ENCODE measurements at regions not wholly inside any gene's neighbourhood (a gene's known extent, or its start where the extent isn't known, plus 50 kb on each side); places are given as distances from the start of the nearest gene placed in this dataset.

- H3K27ac ChIP-seq, result peak overlapping the region; percentile 48 to 82 (median 74)
- no peak for DNase-seq
- H3K36me3 ChIP-seq, result no peaks in the 10 kb centered on the region
- WGBS, 2 donors, result 75 to 79% methylated on average over 9 to 11 of the region's 11 CpGs
- H3K9me3 ChIP-seq, result peaks cover 0 to 8% (median 6%) of the 10 kb centered on the region in 4 donors
- peak in 1 of 2 donors; percentile 5 for ATAC-seq (ENCODE audit: low FRiP score in 2 of 2)
- no peak overlapping the region for H3K4me3 ChIP-seq
- H3K4me1 ChIP-seq, result peaks cover 23 to 29% (median 27%) of the 10 kb centered on the region in 4 donors
- TF ChIP-seq POLR2AphosphoS5 (IDR thresholded peaks at IDR 0.05) (no peak), EP300 (IDR thresholded peaks at IDR 0.05) (no peak), CTCF (IDR thresholded peaks at IDR 0.05) (no peak), POLR2A (IDR thresholded peaks at IDR 0.05) (no peak)
- H3K27me3 ChIP-seq, result no peaks in the 10 kb centered on the region
These were observed 77.6 kb upstream of the TNRC6C start for GRCh38 chr17:77880711-77881450.

- Histone ChIP-seq H3K4me3 (peak overlapping the region in 1 of 4 donors; percentile 17), H3K27ac (peak overlapping the region; percentile 48 to 82 (median 74))
- DNase-seq, result peak; percentile 87 to 89
These were observed 77.0 kb upstream of the TNRC6C start for GRCh38 chr17:77881545-77881944.

DNA sequence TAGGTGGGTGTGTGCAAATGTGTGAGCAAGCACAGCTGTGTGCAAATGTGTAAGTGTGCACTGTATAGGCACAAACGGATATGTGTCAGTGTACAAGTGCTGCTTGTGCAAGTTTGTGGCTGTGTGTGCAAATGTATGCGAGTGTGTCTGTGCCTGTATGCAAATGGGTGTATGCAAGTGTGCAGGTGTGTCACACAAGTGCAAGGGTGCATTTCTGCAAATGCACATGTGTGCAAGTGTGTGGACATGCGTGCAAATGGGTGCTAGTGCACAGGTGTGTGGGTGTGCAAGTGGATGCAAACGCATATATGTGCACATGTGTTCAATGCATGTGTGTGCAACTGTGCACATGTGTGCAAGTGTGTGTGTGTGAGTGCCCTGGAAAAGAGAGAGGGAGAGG lies 76.5 kb upstream of the TNRC6C start:
- WGBS, 2 donors, result 61 to 75% methylated on average over 4 of the region's 4 CpGs
- ATAC-seq (ENCODE audit: low FRiP score in 2 of 2) (no peak), DNase-seq (no peak)
- Histone ChIP-seq H3K4me3 (peak overlapping the region in 1 of 4 donors; percentile 17), H3K9me3 (no peaks in the 10 kb centered on the region), H3K27me3 (no peaks in the 10 kb centered on the region), H3K4me1 (peaks cover 26 to 39% (median 32%) of the 10 kb centered on the region in 4 donors), H3K36me3 (no peaks in the 10 kb centered on the region), H3K27ac (peak overlapping the region in 3 of 4 donors; percentile 8 to 72 (median 72))
- TF ChIP-seq POLR2A (IDR thresholded peaks at IDR 0.05) (no peak), POLR2AphosphoS5 (IDR thresholded peaks at IDR 0.05) (no peak), CTCF (IDR thresholded peaks at IDR 0.05) (no peak), EP300 (IDR thresholded peaks at IDR 0.05) (no peak)

More at GRCh38 chr17:77881545-77881944, 77.0 kb upstream of the TNRC6C start:
- WGBS, 2 donors, result 17 to 20% methylated on average over 7 to 10 of the region's 10 CpGs
- TF ChIP-seq POLR2A (IDR thresholded peaks at IDR 0.05) (no peak), POLR2AphosphoS5 (IDR thresholded peaks at IDR 0.05) (peak; percentile 68 to 73)
- H3K9me3 ChIP-seq, result peaks cover 0 to under 1% (median 0%) of the 10 kb centered on the region in 4 donors
- no peaks in the 10 kb centered on the region for H3K36me3 ChIP-seq
- H3K27me3 ChIP-seq, result no peaks in the 10 kb centered on the region
- H3K4me1 ChIP-seq, result peaks cover 23 to 34% (median 29%) of the 10 kb centered on the region in 4 donors
- peak; percentile 92 to 93 for ATAC-seq (ENCODE audit: low FRiP score in 2 of 2)

GRCh38 chr17:77882481-77883212 lies 75.9 kb upstream of the TNRC6C start:
- H3K4me3 ChIP-seq, result no peak overlapping the region
- TF ChIP-seq POLR2AphosphoS5 (IDR thresholded peaks at IDR 0.05), result peak; percentile 13 to 38
- no peak for TF ChIP-seq EP300 (IDR thresholded peaks at IDR 0.05)
- no peaks in the 10 kb centered on the region for H3K36me3 ChIP-seq
- ATAC-seq (ENCODE audit: low FRiP score in 2 of 2) (peak; percentile 39 to 78), DNase-seq (peak in 1 of 2 donors; percentile 69)
- no peaks in the 10 kb centered on the region for H3K27me3 ChIP-seq
- peak overlapping the region in 3 of 4 donors; percentile 8 to 72 (median 72) for H3K27ac ChIP-seq
- no peaks in the 10 kb centered on the region for H3K9me3 ChIP-seq
- H3K4me1 ChIP-seq, result peaks cover 29 to 45% (median 37%) of the 10 kb centered on the region in 4 donors
- 40 to 44% methylated on average over 6 to 11 of the region's 12 CpGs for WGBS, 2 donors

DNA sequence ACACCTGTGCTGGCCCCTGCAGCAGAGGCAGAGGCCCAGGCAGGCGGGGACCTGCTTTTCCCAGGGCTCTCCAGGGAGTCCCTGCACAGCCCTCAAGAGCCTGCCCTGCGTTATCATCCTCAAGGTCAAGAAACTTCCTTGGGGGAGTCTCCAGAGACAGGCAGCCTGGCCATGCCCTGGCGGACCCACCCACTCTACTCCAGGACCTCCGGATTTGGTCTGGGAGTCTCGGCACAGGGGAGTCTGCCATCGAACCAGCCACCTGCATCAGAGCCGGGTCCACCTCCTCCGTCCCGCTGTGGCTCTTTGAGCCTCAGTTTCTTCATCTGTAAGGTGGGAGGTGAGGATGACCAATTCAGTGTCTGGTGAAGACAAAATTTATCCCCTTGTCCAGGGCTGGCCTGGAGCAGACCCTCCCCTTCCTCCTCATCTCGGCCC lies 75.3 kb upstream of the TNRC6C start:
- TF ChIP-seq POLR2A (IDR thresholded peaks at IDR 0.05) (no peak), POLR2AphosphoS5 (IDR thresholded peaks at IDR 0.05) (no peak), EP300 (IDR thresholded peaks at IDR 0.05) (no peak), CTCF (IDR thresholded peaks at IDR 0.05) (no peak)
- ATAC-seq (ENCODE audit: low FRiP score in 2 of 2) (no peak), DNase-seq (no peak)
- H3K4me1 ChIP-seq, result peaks cover 32 to 51% (median 42%) of the 10 kb centered on the region in 4 donors
- no peaks in the 10 kb centered on the region for H3K9me3 ChIP-seq
- peak overlapping the region in 2 of 4 donors; percentile 72 for H3K27ac ChIP-seq
- no peaks in the 10 kb centered on the region for H3K36me3 ChIP-seq
- WGBS, 2 donors, result 64 to 91% methylated on average over 1 to 10 of the region's 10 CpGs
- no peak overlapping the region for H3K4me3 ChIP-seq
- H3K27me3 ChIP-seq, result no peaks in the 10 kb centered on the region

Measured in upper lobe of left lung (tissue), 6 donors.